Breast epithelium (tissue), 4 donors: ENCODE measurements at regions not wholly inside any gene's neighbourhood (a gene's known extent, or its start where the extent isn't known, plus 50 kb on each side); places are given as distances from the start of the nearest gene placed in this dataset.

ENCODE experiments used
- DNase-seq, 2 donors: peaks; one replicate each; pipeline ENCODE4 v3.0.0-alpha.2; 2019; ENCODE audit warnings: low spot score in 2 of 2
- H3K27ac ChIP-seq, 2 donors: fragments of 200-600 bp; sonication (generic) in 1 of 2; one replicate each; pipeline ENCODE4 v1.5.1; 2016 to 2019; ENCODE audit warnings: mild to moderate bottlenecking in 1 of 2
- H3K27me3 ChIP-seq, 2 donors: fragments of 200-600 bp; sonication (generic) in 1 of 2; one replicate each; pipeline versions ENCODE4 v1.5.1 to v1.6.0; 2017 to 2019; ENCODE audit warnings: control low read depth in 1 of 2, mild to moderate bottlenecking in 1 of 2
- H3K36me3 ChIP-seq: fragments of 200-600 bp; one replicate; pipeline ENCODE4 v1.5.1; 2019
- H3K4me1 ChIP-seq, 2 donors: fragments of 200-600 bp; sonication (generic); one replicate each; pipeline ENCODE4 v1.5.1; 2016 to 2019; ENCODE audit warnings: control low read depth in 1 of 2
- H3K4me3 ChIP-seq, 3 donors: fragments of 200-600 bp; sonication (generic); 1 replicate in 2 of 3; 2 replicates in 1 of 3; pipeline ENCODE4 v1.5.1; 2016 to 2019; ENCODE audit warnings: mild to moderate bottlenecking in 3 of 3, moderate library complexity in 2 of 3
- H3K9me3 ChIP-seq, 2 donors: fragments of 200-600 bp; sonication (generic) in 1 of 2; one replicate each; pipeline ENCODE4 v1.5.1; 2016 to 2019; ENCODE audit warnings: control low read depth in 1 of 2
- POLR2A ChIP-seq: fragments of 450-650 bp; IDR thresholded peaks from one replicate; pipeline ENCODE4 v1.6.1; 2016; ENCODE audit warnings: antibody characterized with exemption, mild to moderate bottlenecking, moderate library complexity
- POLR2AphosphoS5 ChIP-seq, 3 donors: sonication (generic); formaldehyde crosslinking; IDR thresholded peaks; one replicate each; pipeline ENCODE4 v1.6.1; 2017; ENCODE audit warnings: antibody characterized with exemption in 3 of 3
- intact Hi-C: fragments of 100-400 bp; cut with DNase I; formaldehyde crosslinking; loops from one replicate; pipeline ENCODE4 v1.15.1; 2023; ENCODE audit warnings: low total_unique reads
- TF ChIP-seq, protein P1 (sequence below), 3 donors: fragments of 450-650 bp; IDR thresholded peaks; one replicate each; pipeline ENCODE4 v1.5.1; 2016 to 2017; ENCODE audit warnings: antibody characterized with exemption in 3 of 3, mild to moderate bottlenecking in 3 of 3, moderate library complexity in 3 of 3

DNA sequence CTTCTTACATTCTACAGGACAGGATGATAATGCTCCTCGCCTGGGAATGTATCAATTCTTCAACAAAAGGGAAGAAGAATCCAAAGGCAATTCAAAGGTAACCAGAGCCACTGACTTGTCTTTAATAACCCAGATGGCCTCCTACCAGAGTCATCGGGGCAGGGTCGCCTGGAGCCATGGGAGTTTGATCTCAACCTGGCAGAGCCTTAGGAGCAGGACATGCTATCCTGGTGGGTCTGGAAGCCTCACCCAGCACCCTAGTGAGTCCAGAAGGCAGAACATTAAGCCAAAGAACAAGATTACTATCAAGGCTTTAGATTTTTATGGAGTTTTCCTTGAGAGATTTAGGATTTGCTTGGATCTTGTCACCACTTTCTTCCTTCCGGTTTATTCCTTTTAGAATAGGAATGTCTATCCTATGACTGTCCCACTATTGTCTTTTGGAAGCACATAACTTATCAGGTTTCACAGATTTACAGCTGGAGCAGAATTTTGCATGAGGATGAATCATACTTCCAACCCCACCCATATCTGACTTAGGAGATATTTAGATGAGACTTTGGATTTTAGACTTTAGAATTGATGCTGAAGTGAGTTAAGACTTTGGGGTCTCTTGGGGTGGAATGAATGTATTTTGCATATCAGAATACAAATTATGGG is 330.3 kb upstream of the GOLIM4 start:
- intact Hi-C loops: no loop called here
- no peaks in the 10 kb centered on the region for H3K36me3 ChIP-seq
- H3K4me1 ChIP-seq: no peaks in the 10 kb centered on the region
- no peaks in the 10 kb centered on the region for H3K27me3 ChIP-seq
- no peak overlapping the region for H3K27ac ChIP-seq
- no peaks in the 10 kb centered on the region for H3K9me3 ChIP-seq
- no peak overlapping the region for H3K4me3 ChIP-seq
- TF ChIP-seq POLR2A (no peak), POLR2AphosphoS5 (IDR thresholded peaks at IDR 0.05) (no peak)
- TF ChIP-seq, protein P1, sequence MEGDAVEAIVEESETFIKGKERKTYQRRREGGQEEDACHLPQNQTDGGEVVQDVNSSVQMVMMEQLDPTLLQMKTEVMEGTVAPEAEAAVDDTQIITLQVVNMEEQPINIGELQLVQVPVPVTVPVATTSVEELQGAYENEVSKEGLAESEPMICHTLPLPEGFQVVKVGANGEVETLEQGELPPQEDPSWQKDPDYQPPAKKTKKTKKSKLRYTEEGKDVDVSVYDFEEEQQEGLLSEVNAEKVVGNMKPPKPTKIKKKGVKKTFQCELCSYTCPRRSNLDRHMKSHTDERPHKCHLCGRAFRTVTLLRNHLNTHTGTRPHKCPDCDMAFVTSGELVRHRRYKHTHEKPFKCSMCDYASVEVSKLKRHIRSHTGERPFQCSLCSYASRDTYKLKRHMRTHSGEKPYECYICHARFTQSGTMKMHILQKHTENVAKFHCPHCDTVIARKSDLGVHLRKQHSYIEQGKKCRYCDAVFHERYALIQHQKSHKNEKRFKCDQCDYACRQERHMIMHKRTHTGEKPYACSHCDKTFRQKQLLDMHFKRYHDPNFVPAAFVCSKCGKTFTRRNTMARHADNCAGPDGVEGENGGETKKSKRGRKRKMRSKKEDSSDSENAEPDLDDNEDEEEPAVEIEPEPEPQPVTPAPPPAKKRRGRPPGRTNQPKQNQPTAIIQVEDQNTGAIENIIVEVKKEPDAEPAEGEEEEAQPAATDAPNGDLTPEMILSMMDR (IDR thresholded peaks at IDR 0.05): no peak
- no peak for DNase-seq

DNA sequence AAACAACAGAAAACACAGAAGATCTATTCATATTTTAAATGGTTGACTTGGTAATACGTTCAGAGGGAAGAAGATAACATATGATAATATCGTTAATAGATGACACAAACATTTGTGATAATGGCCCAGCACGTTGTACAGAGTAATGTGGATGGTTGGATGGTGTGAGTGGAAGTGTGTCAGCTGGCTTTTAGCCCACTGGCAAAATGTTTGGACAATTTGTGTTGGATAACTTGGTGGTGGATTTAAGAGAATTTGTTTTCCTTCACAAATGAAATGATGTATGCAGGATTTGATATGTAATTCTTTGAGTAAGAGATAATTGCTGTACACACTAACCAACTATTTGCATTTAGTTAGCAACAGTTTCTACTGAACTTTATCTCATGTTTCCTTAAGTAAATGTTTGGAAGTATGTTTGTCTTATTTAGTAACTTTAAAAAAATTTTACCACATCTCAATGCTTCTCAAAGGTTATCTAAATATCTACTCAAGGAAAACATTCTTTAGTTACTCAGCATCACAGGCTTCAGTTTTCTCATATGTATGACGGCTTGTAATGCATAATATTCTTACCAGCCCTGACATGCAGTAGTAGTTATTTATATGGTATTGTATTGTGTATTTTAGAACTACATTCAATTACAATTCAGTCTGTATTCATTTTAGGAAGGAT is 328.5 kb upstream of the GOLIM4 start:
- intact Hi-C loops: no loop called here
- Histone ChIP-seq H3K27ac (no peak overlapping the region), H3K9me3 (no peaks in the 10 kb centered on the region), H3K36me3 (no peaks in the 10 kb centered on the region), H3K27me3 (no peaks in the 10 kb centered on the region), H3K4me3 (no peak overlapping the region), H3K4me1 (no peaks in the 10 kb centered on the region)
- TF ChIP-seq, protein P1 (IDR thresholded peaks at IDR 0.05): no peak
- TF ChIP-seq POLR2AphosphoS5 (IDR thresholded peaks at IDR 0.05) (no peak), POLR2A (no peak)
- no peak for DNase-seq

DNA sequence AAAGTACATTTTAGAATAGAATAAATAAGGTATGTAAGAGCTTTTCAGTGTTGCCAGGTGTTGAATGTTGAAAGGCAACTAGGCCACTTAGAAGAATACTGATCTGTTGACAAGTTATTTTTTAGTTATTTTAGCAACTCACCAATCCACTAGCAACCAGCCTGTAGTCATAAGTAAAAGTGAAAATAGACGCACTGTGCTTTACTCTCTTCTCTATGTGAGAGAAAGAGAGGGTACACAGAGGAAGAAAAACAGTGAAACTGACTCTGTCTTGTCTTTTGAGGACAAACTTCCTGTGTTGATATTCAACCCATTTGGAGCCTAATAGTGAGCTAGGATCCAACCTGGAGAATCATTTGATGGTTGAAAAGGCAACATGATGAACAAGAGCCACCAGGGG is 327.1 kb upstream of the GOLIM4 start:
- no peak for TF ChIP-seq POLR2A
- TF ChIP-seq POLR2AphosphoS5 (IDR thresholded peaks at IDR 0.05): no peak
- TF ChIP-seq, protein P1 (IDR thresholded peaks at IDR 0.05): no peak
- intact Hi-C loops: no loop called here
- Histone ChIP-seq H3K27me3 (no peaks in the 10 kb centered on the region), H3K4me3 (no peak overlapping the region), H3K27ac (no peak overlapping the region), H3K9me3 (no peaks in the 10 kb centered on the region), H3K4me1 (no peaks in the 10 kb centered on the region), H3K36me3 (no peaks in the 10 kb centered on the region)
- no peak for DNase-seq

DNA sequence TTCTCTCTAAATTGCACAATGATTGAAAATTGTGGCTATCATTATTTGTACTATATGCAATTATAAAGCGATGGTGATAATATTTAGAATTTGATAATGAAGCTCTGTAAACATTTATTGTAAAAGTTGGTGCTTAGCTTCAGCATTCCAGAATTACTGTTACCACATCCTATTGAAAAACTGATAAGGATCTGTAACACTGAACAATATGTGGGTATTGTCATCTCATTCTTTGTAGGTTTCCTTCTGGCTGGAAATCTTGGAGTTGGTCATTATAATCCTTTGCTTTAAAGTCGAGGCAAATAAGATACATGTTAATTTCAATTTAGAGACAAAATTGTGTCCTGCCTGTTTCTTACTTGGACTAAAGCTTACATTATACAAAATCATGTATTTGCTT is 323.4 kb upstream of the GOLIM4 start:
- Histone ChIP-seq H3K27me3 (no peaks in the 10 kb centered on the region), H3K27ac (no peak overlapping the region), H3K4me3 (no peak overlapping the region), H3K9me3 (no peaks in the 10 kb centered on the region), H3K36me3 (no peaks in the 10 kb centered on the region), H3K4me1 (no peaks in the 10 kb centered on the region)
- intact Hi-C loops: no loop called here
- no peak for TF ChIP-seq POLR2AphosphoS5 (IDR thresholded peaks at IDR 0.05)
- TF ChIP-seq, protein P1 (IDR thresholded peaks at IDR 0.05): no peak
- DNase-seq: no peak

DNA sequence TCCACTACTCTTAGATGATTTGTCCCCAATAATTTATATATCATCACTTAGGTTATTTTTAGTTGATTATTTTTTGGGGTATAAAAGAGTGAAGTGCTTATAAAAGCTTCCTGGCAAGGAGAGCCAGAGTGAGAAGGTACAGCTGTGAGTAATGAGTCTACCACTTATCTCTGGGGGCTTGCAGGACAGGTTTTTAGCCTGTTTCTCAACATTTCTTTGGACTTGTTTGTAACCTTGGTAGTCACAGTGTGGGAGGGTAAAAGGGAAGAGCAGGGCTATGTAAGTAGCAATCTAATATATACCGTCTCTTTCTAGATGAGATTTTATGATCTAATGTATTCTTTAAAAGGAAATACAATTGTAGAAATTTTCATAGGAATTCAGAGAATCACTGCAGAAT is 321.3 kb upstream of the GOLIM4 start:
- intact Hi-C loops: no loop called here
- Histone ChIP-seq H3K9me3 (no peaks in the 10 kb centered on the region), H3K4me1 (no peaks in the 10 kb centered on the region), H3K27ac (no peak overlapping the region), H3K27me3 (no peaks in the 10 kb centered on the region), H3K36me3 (no peaks in the 10 kb centered on the region), H3K4me3 (no peak overlapping the region)
- DNase-seq: no peak
- TF ChIP-seq, protein P1 (IDR thresholded peaks at IDR 0.05): no peak
- TF ChIP-seq POLR2AphosphoS5 (IDR thresholded peaks at IDR 0.05): no peak
- TF ChIP-seq POLR2A: no peak
